ENCODE measurements at regions not wholly inside any gene's neighbourhood (a gene's known extent, or its start where the extent isn't known, plus 50 kb on each side); places are given as distances from the start of the nearest gene placed in this dataset.

GRCh38 chr4:156118507-156119220, 165.0 kb upstream of the CTSO start:
- TF ChIP-seq POLR2A (IDR thresholded peaks at IDR 0.05; ENCODE audit: low read depth, low read length) (no peak), TAF1 (IDR thresholded peaks at IDR 0.05; ENCODE audit: borderline replicate concordance, low read depth, low read length) (no peak), POLR2AphosphoS5 (IDR thresholded peaks at IDR 0.05; ENCODE audit: low read depth, low read length) (no peak)
